IPS DF 4.7 (cell line): ENCODE measurements at regions not wholly inside any gene's neighbourhood (a gene's known extent, or its start where the extent isn't known, plus 50 kb on each side); places are given as distances from the start of the nearest gene placed in this dataset.

ENCODE experiments used
- DNase-seq: peaks from one replicate; pipeline ENCODE4 v3.0.0-alpha.2; 2013; ENCODE audit warnings: low spot score; ENCODE audit errors: extremely low read depth

- DNase-seq: no peak
These were observed 134.9 kb upstream of the SLC14A2 start for GRCh38 chr18:45480219-45481015.

DNA sequence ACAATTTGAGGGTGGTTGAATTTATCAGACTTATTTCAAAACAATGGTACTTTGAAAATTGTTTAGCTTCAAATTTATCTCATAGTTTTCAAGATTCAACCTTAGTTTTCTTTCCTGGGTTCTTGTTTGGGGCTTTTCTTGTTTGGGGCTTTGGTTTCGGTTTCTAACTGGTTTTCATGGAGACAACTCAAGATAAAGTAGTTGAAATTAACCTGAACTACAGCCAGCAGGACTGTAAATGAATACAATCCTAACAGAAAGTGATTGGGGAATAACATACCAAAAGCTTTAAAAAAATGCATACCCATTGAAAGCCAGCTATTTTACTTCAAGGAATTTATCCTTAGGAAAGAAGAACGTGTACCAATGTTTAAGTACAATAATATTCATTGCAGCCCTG is 133.5 kb upstream of the SLC14A2 start:
- DNase-seq: no peak

- DNase-seq: no peak
These were observed 133.0 kb upstream of the SLC14A2 start for GRCh38 chr18:45482286-45482685.

DNA sequence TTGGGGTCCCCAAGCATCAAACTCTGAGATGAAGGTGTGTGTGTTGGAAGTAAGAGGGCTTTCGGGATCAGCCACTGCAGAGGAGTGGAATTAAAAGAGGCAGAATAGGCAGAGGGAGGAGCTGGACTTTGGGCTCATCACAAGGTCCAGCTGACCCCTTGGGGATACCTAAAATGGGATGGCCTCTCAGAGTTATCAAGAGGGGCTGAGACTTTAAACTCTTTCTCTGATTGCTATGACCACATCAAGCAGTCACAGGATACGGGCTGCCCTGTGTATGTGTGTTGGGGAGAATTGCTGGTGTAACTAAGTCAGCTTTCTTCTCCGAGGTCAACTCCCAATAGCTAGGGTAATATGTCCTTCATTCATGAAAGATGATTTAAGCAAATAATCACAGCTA is 127.7 kb upstream of the SLC14A2 start:
- no peak for DNase-seq

DNA sequence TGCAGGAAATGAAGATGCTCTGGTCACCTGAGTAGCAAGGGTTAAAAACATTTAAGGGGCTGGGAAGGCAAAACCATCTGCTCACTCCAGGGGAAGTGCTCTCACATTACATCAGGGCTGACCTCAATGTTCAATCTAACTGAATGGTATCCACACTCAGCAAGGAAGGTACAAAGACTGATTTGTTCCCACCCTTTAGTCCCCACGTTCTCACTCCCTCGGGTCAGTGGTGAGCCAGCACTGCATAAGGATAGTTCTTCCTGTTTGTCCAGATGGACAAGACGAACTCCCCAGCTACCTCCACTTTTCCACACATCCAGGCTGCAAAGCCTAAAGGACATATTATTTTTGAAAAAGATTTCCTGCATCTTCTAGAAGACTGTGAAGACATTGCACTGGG is 126.6 kb upstream of the SLC14A2 start:
- no peak for DNase-seq

DNA sequence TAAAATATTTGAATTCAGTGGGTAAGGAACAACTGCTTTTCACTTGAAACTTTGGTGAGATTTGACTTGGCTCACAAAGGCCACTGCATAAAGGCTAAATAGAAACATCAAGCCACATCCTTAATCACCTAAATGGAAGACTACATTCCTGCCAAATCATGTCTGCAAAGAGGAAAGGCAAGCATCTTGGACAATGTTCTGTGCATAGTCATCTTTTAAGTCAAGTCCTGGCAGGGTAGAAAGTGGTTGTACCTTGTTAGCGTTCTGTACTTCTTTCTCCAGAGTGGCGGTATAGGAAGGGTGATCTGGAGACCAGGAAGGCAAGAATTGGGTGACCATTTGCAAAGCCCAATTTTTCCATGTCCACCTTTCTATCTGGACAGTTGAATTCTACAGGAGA is 121.4 kb upstream of the SLC14A2 start:
- no peak for DNase-seq

DNA sequence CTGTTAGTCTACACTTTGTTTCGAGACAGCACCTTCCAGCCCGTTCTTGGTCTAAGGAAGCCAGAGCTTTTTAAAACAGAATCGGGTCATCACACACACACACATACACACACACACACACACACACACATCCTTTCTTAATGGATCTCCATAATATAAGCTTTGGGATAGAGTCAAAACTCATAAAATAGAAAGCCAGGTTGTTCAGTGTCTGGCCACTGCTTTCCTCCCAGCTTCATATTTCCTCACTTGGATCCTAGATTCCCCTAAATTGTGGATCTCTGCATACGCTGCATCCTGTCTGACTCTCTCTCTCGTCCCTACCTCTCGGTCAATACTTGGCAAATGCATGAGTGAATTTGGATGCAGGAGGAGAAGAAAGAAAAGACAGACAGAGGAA is 120.5 kb upstream of the SLC14A2 start:
- no peak for DNase-seq

DNA sequence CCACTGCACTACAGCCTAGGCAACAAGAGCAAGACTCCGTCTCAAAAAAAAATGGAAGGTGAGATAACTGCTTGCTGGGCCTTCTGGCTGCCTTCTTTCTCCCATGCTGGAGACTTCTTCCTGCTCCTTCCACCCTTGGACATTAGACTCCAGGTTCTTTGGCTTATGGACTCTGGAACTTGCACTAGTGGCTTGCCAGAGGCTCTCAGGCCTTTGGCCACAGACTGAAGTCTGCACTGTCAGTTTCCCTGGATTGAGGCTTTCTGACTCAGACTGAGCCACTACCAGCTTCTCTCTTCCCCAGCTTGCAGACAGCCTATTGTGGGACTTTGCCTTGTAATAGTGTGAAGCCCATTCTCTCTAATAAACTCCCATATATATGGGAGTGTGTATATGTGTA is 118.5 kb upstream of the SLC14A2 start:
- no peak for DNase-seq

GRCh38 chr18:45497595-45498286 is 117.5 kb upstream of the SLC14A2 start:
- DNase-seq: no peak

- DNase-seq: no peak
These were observed 117.0 kb upstream of the SLC14A2 start for GRCh38 chr18:45498287-45498658.

GRCh38 chr18:45503990-45504389 is 111.3 kb upstream of the SLC14A2 start:
- DNase-seq: no peak

- no peak for DNase-seq
These were observed 109.6 kb upstream of the SLC14A2 start for GRCh38 chr18:45505497-45506206.

DNA sequence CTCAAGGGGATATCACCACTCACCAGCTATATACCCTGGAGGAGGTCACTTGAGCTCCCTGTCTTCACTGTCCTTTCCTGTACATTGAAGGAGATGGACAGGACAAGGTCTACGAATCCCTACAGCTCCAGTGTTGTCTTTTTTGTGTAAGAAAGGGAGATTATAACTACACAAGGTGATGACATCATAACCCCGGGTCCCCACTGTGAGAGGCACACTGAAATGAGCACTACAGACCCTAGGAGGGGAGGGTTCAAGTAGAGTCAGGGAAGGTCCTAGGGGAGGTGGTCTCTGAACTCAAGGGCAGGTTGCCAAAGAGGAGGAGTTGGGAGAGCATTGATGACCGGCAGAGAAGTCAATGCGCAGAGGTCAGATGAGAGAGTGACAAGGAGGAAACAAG is 108.3 kb upstream of the SLC14A2 start:
- DNase-seq: no peak

DNA sequence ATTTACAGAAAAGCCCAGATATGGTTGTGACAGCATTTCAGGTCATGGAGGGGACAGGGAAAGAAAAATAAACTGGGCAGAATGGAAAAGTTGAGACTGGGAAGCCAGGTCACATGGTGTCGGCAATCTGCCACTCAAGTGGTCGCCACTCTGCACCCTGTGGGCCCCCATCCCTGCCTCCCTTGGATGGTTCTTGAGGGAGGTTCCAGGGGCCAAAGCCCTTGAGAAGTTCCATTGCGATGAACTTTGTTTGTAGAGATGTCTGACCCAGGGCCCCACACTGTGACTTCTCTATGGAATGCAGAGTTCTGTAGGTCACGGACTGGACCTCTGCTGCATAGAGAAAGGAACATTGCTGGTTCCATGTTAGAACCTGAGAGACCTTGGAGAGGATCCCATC is 105.7 kb upstream of the SLC14A2 start:
- no peak for DNase-seq

DNA sequence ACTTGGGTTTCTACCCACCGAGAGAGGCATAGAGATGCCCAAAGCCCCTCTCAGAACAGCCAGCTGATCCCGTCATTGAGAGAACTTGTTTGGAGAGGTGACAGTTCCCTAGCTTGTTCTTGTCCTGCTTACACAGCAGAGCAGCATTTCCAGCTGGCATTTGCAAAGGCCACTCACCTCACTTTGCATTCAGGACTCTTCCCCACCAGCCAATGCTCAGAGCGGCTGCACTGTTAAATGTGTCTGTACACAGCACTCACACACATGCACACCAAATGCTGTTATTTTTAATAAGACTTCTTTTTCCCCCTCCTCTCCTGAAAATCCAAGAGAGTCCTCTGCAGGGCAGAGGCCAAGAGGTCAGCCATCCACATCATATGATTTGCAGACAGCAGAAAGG is 104.6 kb upstream of the SLC14A2 start:
- no peak for DNase-seq

- no peak for DNase-seq
These were observed 102.8 kb upstream of the SLC14A2 start for GRCh38 chr18:45512363-45512953.

DNA sequence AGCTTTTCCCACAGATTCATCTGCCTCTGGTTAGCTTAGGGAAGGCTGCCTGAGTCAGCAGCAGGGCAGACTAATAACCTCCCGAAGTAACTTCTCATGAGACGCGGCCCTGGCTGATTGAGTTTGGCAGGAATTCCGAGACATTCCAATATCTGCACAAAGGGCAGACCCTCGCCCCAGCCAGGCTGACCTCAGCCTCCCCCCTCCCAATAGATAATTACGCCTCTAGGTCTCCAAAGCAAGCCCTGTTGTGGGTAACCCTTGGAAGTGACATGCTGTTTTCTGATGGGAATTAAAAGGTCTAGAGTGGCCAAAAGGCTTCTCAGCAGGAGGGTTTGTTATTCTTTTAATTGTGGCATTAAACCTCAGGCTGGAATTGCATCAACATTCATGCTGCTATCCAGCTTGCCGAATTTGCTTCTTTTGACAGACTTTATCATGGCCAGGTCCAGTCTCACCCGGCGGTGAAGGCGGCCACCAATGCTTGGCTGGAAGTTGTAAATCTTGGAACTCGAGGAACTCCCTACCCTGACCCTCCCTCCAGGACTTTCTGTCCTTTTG is 98.0 kb upstream of the SLC14A2 start:
- DNase-seq: no peak

- DNase-seq: no peak
These were observed 96.7 kb upstream of the SLC14A2 start for GRCh38 chr18:45518311-45519155.

DNA sequence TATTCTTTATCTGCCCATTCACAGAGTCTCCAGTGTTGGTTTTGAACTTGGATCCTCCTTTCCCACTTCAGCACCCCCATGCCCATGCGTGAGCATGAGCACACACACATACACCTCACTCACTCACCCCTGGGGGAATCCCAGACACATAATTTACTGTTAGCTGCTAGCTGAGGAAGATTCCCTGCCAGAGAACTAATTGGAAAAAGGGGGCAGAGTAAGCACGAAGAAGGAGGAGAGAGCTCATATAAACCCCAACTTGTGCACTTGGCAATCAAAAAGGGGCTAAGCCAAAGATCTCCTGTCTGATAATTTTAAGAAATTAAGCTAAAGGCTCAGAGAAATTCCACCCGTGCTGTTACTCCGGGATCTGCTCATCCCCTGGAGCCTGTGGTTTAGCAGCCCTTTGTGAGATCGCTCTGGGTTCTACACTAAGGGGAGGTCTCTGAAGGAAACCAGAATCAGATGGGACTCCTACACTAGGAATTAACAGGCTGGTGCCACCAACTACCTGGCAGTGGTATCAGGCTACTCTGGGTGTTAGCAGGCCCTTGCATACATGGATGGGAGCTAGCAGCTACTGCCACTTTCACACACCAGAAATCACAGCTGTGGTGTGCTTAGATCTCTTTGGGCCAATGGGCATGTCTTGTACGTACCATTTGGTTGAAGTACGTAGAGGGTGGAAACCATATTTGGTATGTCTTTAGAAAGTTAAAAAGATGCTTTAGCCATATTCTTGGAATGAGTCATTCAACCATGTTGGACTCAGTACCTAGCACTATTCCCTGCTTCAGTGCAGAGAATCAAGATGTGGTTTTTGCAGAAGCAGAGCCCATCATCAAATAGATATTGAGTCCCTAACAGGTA is 95.6 kb upstream of the SLC14A2 start:
- DNase-seq: no peak

DNA sequence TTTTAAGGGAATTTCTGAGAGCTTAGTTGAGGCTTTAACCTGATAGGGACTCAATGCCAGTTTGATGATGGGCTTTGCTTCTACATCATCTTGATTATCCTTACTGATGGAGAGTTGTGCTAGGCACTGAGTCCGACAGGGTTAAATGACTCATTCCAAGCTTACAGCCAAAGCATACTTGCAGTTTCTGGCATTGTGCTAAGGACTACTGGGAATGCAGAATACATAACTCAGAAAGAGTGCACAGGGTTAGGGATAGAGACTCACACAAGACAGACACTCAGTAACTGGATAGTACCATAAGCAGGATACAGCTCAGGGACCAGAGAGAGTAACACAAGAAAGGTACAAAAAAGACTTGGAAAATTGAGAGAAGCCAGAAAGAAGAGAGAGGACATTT is 94.1 kb upstream of the SLC14A2 start:
- no peak for DNase-seq
